ENCODE measurements at regions not wholly inside any gene's neighbourhood (a gene's known extent, or its start where the extent isn't known, plus 50 kb on each side); places are given as distances from the start of the nearest gene placed in this dataset.

DNA sequence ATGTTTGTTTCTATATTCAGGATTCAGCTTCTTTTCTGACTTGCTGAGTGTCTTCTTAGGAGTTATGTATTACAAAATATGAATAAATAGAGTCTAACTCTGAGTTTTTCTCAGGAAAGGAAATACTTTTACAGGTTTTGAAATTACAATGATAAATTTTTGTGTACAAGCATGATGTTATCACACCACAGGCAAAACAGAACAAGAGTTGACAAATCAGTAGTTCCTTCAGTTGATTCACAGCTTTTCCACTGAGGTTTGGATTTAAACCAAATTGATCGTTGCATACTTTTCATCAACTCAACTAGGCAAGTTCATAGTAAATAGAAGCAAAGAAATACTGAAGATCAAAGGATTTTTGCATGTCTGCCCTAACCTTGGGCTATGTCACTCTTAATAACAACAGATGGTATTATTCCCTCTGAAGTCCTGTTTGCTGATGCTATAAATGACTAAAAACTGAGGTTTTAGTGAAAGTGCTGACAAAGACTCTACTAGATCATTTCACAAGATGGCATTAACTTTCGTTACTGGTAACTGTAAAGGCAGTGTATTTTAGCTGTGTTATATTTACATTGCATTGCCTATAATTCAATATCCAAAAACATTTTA lies 520.2 kb downstream of the FLRT2 start:
- Mint-ChIP-seq H3K4me3 (no peak overlapping the region), H3K36me3 (peaks cover 0 to 17% of the 10 kb centered on the region in 2 donors), H3K27me3 (no peaks in the 10 kb centered on the region), H3K27ac (no peak overlapping the region), H3K9me3 (peaks cover 0 to 3% (median 0%) of the 10 kb centered on the region in 8 donors), H3K4me1 (peaks cover 0 to 12% (median 2%) of the 10 kb centered on the region in 4 donors)
- intact Hi-C loops (cut with micrococcal nuclease): no loop called here
- ChIA-PET CTCF (ENCODE audit: partially characterized antibody) (interaction anchor here (1.1 kb wide), 1 partner anchor 9 kb away, joined by 3 read pairs; no protein-coding TSS in a partner anchor), POLR2A (ENCODE audit: partially characterized antibody) (no interaction called here)
- DNase-seq: no peak
- Histone ChIP-seq H3K27me3 (ENCODE audit: insufficient read depth, low read length) (no peaks in the 10 kb centered on the region), H3K36me3 (ENCODE audit: insufficient read depth, low read length) (no peaks in the 10 kb centered on the region), H3K4me1 (ENCODE audit: insufficient read depth, low read length) (no peaks in the 10 kb centered on the region), H3K27ac (ENCODE audit: low read depth, low read length) (no peak overlapping the region), H3K4me3 (ENCODE audit: low read length in 2 of 2) (no peak overlapping the region), H3K9me3 (ENCODE audit: control insufficient read depth in 1 of 2, low read length in 2 of 2) (no peaks in the 10 kb centered on the region)

- no peak overlapping the region for H3K4me3 ChIP-seq (ENCODE audit: low read length in 2 of 2)
- CTCF ChIA-PET (ENCODE audit: partially characterized antibody): interaction anchor here (1.0 kb wide), 1 partner anchor 19 kb away, joined by 6 read pairs; no protein-coding TSS in a partner anchor
Observed at GRCh38 chr14:86039176-86039575, 509.2 kb downstream of the FLRT2 start.

DNA sequence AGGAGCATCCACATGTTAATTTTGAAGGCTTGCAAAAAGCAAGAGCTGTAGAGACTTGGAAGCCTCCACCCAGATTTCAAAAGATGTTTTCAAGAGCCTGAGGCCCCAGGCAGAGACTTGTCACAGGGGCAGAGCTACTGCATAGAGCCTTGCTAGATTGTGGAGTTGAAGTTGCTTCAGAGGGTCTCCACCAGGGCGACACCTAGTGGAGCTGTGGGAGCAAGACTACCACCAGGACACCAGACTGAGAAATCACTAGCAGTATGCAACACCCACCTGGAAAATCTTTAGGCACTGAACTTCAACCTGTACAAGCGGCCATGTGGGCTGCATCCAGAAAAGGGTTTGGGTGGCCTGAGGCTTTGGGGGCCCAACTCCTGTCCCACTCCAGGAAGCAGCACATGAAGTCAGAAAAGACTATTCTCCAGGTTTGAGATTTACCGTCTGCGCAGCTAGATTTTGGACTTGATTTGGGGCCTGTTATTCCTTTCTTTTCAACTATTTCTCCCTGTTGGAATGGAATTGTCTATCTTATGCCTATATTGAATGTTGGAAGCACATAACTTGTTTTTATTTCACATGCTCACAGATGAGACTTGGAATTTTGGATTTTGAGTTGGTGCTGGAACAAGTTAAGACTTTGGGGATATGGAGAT lies 508.6 kb downstream of the FLRT2 start:
- POLR2A ChIA-PET (ENCODE audit: partially characterized antibody): no interaction called here
- Mint-ChIP-seq H3K4me1 (peaks cover 0 to 4% (median 0%) of the 10 kb centered on the region in 4 donors), H3K27ac (no peak overlapping the region), H3K9me3 (peaks cover 0 to 11% (median 6%) of the 10 kb centered on the region in 8 donors), H3K36me3 (peaks cover 2 to 6% of the 10 kb centered on the region in 2 donors), H3K4me3 (no peak overlapping the region), H3K27me3 (no peaks in the 10 kb centered on the region)
- H3K4me1 ChIP-seq (ENCODE audit: insufficient read depth, low read length): no peaks in the 10 kb centered on the region
- no peaks in the 10 kb centered on the region for H3K9me3 ChIP-seq (ENCODE audit: control insufficient read depth in 1 of 2, low read length in 2 of 2)
- intact Hi-C loops (cut with micrococcal nuclease): loop anchor here (5.0 kb wide), 1 partner anchor 106 kb away; no protein-coding TSS in a partner anchor
- CTCF ChIA-PET (ENCODE audit: partially characterized antibody): interaction anchor here (0.7 to 1.3 kb wide), 4 partner anchors 9 to 25 kb away, joined by 3 to 6 read pairs (median 4); no protein-coding TSS in a partner anchor
- no peak overlapping the region for H3K27ac ChIP-seq (ENCODE audit: low read depth, low read length)
- H3K4me3 ChIP-seq (ENCODE audit: low read length in 2 of 2): no peak overlapping the region
- no peaks in the 10 kb centered on the region for H3K27me3 ChIP-seq (ENCODE audit: insufficient read depth, low read length)
- H3K36me3 ChIP-seq (ENCODE audit: insufficient read depth, low read length): no peaks in the 10 kb centered on the region
- peak; percentile 3 to 34 (median 17) for DNase-seq

More at GRCh38 chr14:86039176-86039575, 509.2 kb downstream of the FLRT2 start:
- Histone ChIP-seq H3K36me3 (ENCODE audit: insufficient read depth, low read length) (no peaks in the 10 kb centered on the region), H3K27me3 (ENCODE audit: insufficient read depth, low read length) (no peaks in the 10 kb centered on the region), H3K9me3 (ENCODE audit: control insufficient read depth in 1 of 2, low read length in 2 of 2) (no peaks in the 10 kb centered on the region), H3K27ac (ENCODE audit: low read depth, low read length) (no peak overlapping the region), H3K4me1 (ENCODE audit: insufficient read depth, low read length) (no peaks in the 10 kb centered on the region)
- Mint-ChIP-seq H3K4me3 (no peak overlapping the region), H3K27ac (peak overlapping the region in 1 of 7 donors; percentile 32), H3K4me1 (peaks cover 0 to 4% (median 0%) of the 10 kb centered on the region in 4 donors), H3K27me3 (no peaks in the 10 kb centered on the region), H3K36me3 (peaks cover 6 to 10% of the 10 kb centered on the region in 2 donors), H3K9me3 (peaks cover 0 to 15% (median 7%) of the 10 kb centered on the region in 8 donors)
- POLR2A ChIA-PET (ENCODE audit: partially characterized antibody): no interaction called here
- DNase-seq: no peak
- intact Hi-C loops (cut with micrococcal nuclease): loop anchor here (5.0 kb wide), 1 partner anchor 107 kb away; no protein-coding TSS in a partner anchor

- no peak overlapping the region for H3K27ac ChIP-seq (ENCODE audit: low read depth, low read length)
- Mint-ChIP-seq H3K4me3 (no peak overlapping the region), H3K27me3 (no peaks in the 10 kb centered on the region), H3K36me3 (no peaks in the 10 kb centered on the region), H3K9me3 (no peaks in the 10 kb centered on the region), H3K4me1 (peaks cover 10 to 18% (median 14%) of the 10 kb centered on the region in 4 donors), H3K27ac (no peak overlapping the region)
- ChIA-PET POLR2A (ENCODE audit: partially characterized antibody) (no interaction called here), CTCF (ENCODE audit: partially characterized antibody) (interaction anchor here (0.8 to 3.5 kb wide), 3 partner anchors 20 to 175 kb away, joined by 3 to 10 read pairs (median 3); no protein-coding TSS in a partner anchor)
- no peak for DNase-seq
- H3K27me3 ChIP-seq (ENCODE audit: insufficient read depth, low read length): no peaks in the 10 kb centered on the region
- H3K4me3 ChIP-seq (ENCODE audit: low read length in 2 of 2): no peak overlapping the region
- H3K36me3 ChIP-seq (ENCODE audit: insufficient read depth, low read length): no peaks in the 10 kb centered on the region
- H3K9me3 ChIP-seq (ENCODE audit: control insufficient read depth in 1 of 2, low read length in 2 of 2): no peaks in the 10 kb centered on the region
- H3K4me1 ChIP-seq (ENCODE audit: insufficient read depth, low read length): peaks cover 5% of the 10 kb centered on the region
- intact Hi-C loops (cut with micrococcal nuclease): loop anchor here (5.0 kb wide), 1 partner anchor 104 kb away; no protein-coding TSS in a partner anchor
Observed at GRCh38 chr14:86035882-86036281, 505.9 kb downstream of the FLRT2 start.

GRCh38 chr14:86027990-86028389 lies 498.0 kb downstream of the FLRT2 start:
- peaks cover 1 to 15% of the 10 kb centered on the region in 2 donors for H3K36me3 Mint-ChIP-seq
- no peaks in the 10 kb centered on the region for H3K27me3 ChIP-seq (ENCODE audit: insufficient read depth, low read length)
- no peak overlapping the region for H3K4me3 Mint-ChIP-seq
- intact Hi-C loops (cut with micrococcal nuclease): no loop called here
- CTCF ChIA-PET (ENCODE audit: partially characterized antibody): no interaction called here
- peaks cover 5% of the 10 kb centered on the region for H3K4me1 ChIP-seq (ENCODE audit: insufficient read depth, low read length)
- H3K27ac Mint-ChIP-seq: peak overlapping the region in 1 of 7 donors; percentile 57
- H3K4me3 ChIP-seq (ENCODE audit: low read length in 2 of 2): no peak overlapping the region
- POLR2A ChIA-PET (ENCODE audit: partially characterized antibody): no interaction called here
- H3K36me3 ChIP-seq (ENCODE audit: insufficient read depth, low read length): no peaks in the 10 kb centered on the region
- H3K27ac ChIP-seq (ENCODE audit: low read depth, low read length): no peak overlapping the region
- no peak for DNase-seq
- H3K4me1 Mint-ChIP-seq: peaks cover 9 to 22% (median 18%) of the 10 kb centered on the region in 4 donors
- no peaks in the 10 kb centered on the region for H3K27me3 Mint-ChIP-seq
- H3K9me3 Mint-ChIP-seq: peaks cover 0 to 20% (median 12%) of the 10 kb centered on the region in 8 donors
- no peaks in the 10 kb centered on the region for H3K9me3 ChIP-seq (ENCODE audit: control insufficient read depth in 1 of 2, low read length in 2 of 2)

DNA sequence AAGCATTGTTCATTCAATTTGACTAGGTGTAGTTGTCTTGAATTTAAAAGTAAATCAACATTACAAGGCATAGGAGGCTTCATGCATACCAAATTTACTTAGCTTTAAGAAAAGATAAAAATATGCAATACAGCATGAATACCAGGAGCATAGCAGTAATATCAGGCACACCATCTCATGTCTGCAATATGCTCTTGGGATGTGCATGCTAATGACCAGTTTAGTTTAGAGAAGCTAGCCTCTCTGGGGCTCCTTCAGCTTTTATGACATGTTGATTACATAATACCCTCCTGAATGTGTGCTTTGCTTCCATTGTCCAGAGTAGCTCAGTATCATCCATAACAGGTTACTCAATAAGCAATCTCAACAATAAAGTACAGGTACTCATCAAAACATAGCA lies 497.2 kb downstream of the FLRT2 start:
- Histone ChIP-seq H3K36me3 (ENCODE audit: insufficient read depth, low read length) (no peaks in the 10 kb centered on the region), H3K27ac (ENCODE audit: low read depth, low read length) (no peak overlapping the region), H3K4me3 (ENCODE audit: low read length in 2 of 2) (no peak overlapping the region), H3K4me1 (ENCODE audit: insufficient read depth, low read length) (peaks cover 4% of the 10 kb centered on the region), H3K9me3 (ENCODE audit: control insufficient read depth in 1 of 2, low read length in 2 of 2) (no peaks in the 10 kb centered on the region), H3K27me3 (ENCODE audit: insufficient read depth, low read length) (no peaks in the 10 kb centered on the region)
- H3K27ac Mint-ChIP-seq: no peak overlapping the region
- no peak for DNase-seq
- intact Hi-C loops (cut with micrococcal nuclease): no loop called here
- ChIA-PET CTCF (ENCODE audit: partially characterized antibody) (interaction anchor here (0.5 kb wide), 1 partner anchor 143 kb away, joined by 3 read pairs; no protein-coding TSS in a partner anchor), POLR2A (ENCODE audit: partially characterized antibody) (no interaction called here)
- no peaks in the 10 kb centered on the region for H3K27me3 Mint-ChIP-seq
- H3K36me3 Mint-ChIP-seq: peaks cover 1 to 17% of the 10 kb centered on the region in 2 donors
- H3K9me3 Mint-ChIP-seq: peaks cover 0 to 22% (median 13%) of the 10 kb centered on the region in 8 donors
- H3K4me3 Mint-ChIP-seq: no peak overlapping the region
- peaks cover 6 to 21% (median 15%) of the 10 kb centered on the region in 4 donors for H3K4me1 Mint-ChIP-seq

DNA sequence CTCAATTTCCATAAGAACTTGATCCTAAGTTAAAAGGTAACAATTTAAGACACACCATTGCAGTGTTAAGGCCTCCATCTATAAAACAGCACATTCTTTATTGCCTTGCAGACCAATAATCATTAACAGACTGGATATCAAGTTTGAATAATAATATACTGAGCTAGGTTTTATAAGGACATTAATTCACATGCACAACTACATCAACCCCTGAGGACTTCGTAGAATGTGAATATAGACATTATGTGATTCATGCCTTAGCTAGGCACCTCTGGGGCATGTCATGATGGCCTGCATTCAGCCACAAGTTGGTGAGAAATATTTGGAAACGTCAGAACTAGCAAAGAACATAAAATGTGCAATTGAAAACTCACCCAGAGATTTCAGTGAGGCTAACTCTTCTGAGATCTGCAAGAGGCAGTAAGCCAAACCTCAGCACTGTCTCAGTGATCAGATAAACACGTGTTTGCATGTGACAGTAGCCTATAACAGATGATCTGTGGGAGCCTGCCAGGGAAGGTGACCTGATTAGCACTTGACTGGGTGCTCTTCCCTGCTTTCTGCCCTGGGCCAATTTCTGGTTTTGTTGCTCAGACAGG lies 492.2 kb downstream of the FLRT2 start:
- CTCF ChIA-PET (ENCODE audit: partially characterized antibody): no interaction called here
- no peak overlapping the region for H3K4me3 ChIP-seq (ENCODE audit: low read length in 2 of 2)
- no peaks in the 10 kb centered on the region for H3K27me3 ChIP-seq (ENCODE audit: insufficient read depth, low read length)
- no peaks in the 10 kb centered on the region for H3K9me3 ChIP-seq (ENCODE audit: control insufficient read depth in 1 of 2, low read length in 2 of 2)
- H3K4me1 ChIP-seq (ENCODE audit: insufficient read depth, low read length): no peaks in the 10 kb centered on the region
- H3K36me3 Mint-ChIP-seq: peaks cover 4 to 28% of the 10 kb centered on the region in 2 donors
- H3K27ac Mint-ChIP-seq: no peak overlapping the region
- H3K36me3 ChIP-seq (ENCODE audit: insufficient read depth, low read length): no peaks in the 10 kb centered on the region
- H3K4me1 Mint-ChIP-seq: peaks cover 0 to 5% (median 0%) of the 10 kb centered on the region in 4 donors
- no peak for DNase-seq
- H3K27ac ChIP-seq (ENCODE audit: low read depth, low read length): no peak overlapping the region
- no peak overlapping the region for H3K4me3 Mint-ChIP-seq
- POLR2A ChIA-PET (ENCODE audit: partially characterized antibody): no interaction called here
- intact Hi-C loops (cut with micrococcal nuclease): no loop called here
- H3K27me3 Mint-ChIP-seq: no peaks in the 10 kb centered on the region
- peaks cover 3 to 22% (median 12%) of the 10 kb centered on the region in 8 donors for H3K9me3 Mint-ChIP-seq
